Memory B cell (primary cell): ENCODE measurements at regions not wholly inside any gene's neighbourhood (a gene's known extent, or its start where the extent isn't known, plus 50 kb on each side); places are given as distances from the start of the nearest gene placed in this dataset.
"Not testable (repeated sequence)": the region's sequence is repeated elsewhere in the genome, so short reads cannot be mapped to it uniquely, and the experiment has no call there.

ENCODE experiments used
- ATAC-seq: fragments of 150-1000 bp; cut with Tn5 transposase; 2 replicates; pipeline ENCODE4 v1.10.0; 2021; ENCODE audit warnings: low read depth, mild to moderate bottlenecking, moderate library complexity
- DNase-seq, 2 donors: peaks; one replicate each; pipeline ENCODE4 v3.0.0; 2022; ENCODE audit warnings: low spot score in 2 of 2
- H3K27ac Mint-ChIP-seq: one replicate; pipeline ENCODE4 v1.8.0; 2022; ENCODE audit warnings: mild to moderate bottlenecking, moderate library complexity, mixed read lengths
- H3K27me3 Mint-ChIP-seq: one replicate; pipeline ENCODE4 v1.8.0; 2022; ENCODE audit warnings: mixed read lengths
- H3K36me3 Mint-ChIP-seq: one replicate; pipeline ENCODE4 v1.8.0; 2022; ENCODE audit warnings: mild to moderate bottlenecking, mixed read lengths
- H3K4me1 Mint-ChIP-seq: one replicate; pipeline ENCODE4 v1.8.0; 2022; ENCODE audit warnings: mixed read lengths
- H3K4me3 Mint-ChIP-seq: one replicate; pipeline ENCODE4 v1.8.0; 2022; ENCODE audit warnings: mild to moderate bottlenecking, moderate library complexity, mixed read lengths
- H3K9me3 Mint-ChIP-seq: one replicate; pipeline ENCODE4 v1.8.0; 2022; ENCODE audit warnings: mixed read lengths

DNA sequence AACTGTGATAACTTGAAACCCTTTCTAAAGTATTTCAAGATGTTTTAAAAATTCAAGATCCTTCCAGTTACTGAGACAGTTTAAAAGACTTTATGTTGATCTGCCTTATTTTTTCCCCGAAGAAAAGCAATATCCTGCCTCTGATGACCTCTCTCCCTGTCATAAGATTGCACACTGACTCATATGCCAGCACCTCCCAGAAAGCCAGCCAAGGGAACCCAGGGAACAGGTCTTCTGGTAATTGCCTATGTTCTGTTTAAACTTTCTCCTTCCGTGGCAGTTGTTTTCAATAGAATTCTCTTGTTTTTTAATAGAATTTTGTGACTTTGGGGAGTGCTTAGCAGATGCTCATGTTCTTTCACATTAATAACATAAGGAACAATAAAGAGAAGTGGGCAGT, 300.2 kb upstream of the PRKD1 start:
- Mint-ChIP-seq H3K36me3 (no peaks in the 10 kb centered on the region), H3K27me3 (peaks cover 2% of the 10 kb centered on the region), H3K4me1 (no peaks in the 10 kb centered on the region), H3K27ac (no peak overlapping the region), H3K9me3 (peaks cover 2% of the 10 kb centered on the region), H3K4me3 (no peak overlapping the region)
- no peak for ATAC-seq
- no peak for DNase-seq

DNA sequence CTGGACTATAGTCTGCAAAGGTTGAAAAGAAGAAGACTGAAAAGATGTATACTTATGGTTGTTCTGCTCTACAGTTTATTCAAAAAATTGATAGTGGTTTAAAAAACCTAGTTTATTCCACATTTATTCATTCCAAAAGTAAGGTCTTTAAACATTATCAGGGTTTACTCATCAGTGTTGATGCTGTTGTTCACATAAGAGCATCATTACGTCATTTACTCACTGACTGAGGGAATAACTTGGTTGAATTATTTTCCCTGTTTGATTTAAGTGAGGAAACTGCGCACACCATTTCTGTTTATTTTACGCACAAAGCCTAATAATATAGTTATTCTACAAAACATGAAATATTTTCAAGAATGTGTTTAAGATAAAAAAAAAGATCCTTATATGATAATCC, 303.1 kb upstream of the PRKD1 start:
- ATAC-seq (no peak), DNase-seq (no peak)
- Mint-ChIP-seq H3K4me1 (peaks cover 2% of the 10 kb centered on the region), H3K27ac (no peak overlapping the region), H3K4me3 (no peak overlapping the region), H3K9me3 (peaks cover 5% of the 10 kb centered on the region), H3K27me3 (peaks cover 2% of the 10 kb centered on the region), H3K36me3 (no peaks in the 10 kb centered on the region)

- DNase-seq (no peak), ATAC-seq (no peak)
- Mint-ChIP-seq H3K27me3 (peaks cover 2% of the 10 kb centered on the region), H3K36me3 (no peaks in the 10 kb centered on the region), H3K9me3 (peaks cover 8% of the 10 kb centered on the region), H3K4me1 (peaks cover 2% of the 10 kb centered on the region), H3K4me3 (no peak overlapping the region), H3K27ac (no peak overlapping the region)
Measured at GRCh38 chr14:30234966-30235365, 307.3 kb upstream of the PRKD1 start.

DNA sequence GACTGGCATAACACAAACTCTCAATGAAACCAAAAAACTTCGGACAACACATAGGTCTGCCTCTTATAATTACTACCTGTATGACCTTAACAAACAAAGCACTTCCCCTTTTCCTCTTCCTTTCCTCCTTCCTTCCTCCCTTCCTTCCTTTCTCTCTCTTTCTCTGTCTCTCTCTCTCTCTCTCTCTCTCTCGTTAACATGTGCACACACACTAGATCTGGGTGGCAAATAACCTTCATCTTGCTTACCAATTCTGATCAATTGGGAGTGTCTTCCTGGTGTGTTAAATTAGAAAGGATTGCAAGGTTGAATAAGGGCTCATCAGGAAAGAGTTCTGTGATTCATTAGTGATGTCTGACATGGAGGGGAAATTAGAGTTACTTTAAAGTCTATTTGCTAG, 307.8 kb upstream of the PRKD1 start:
- H3K27ac Mint-ChIP-seq = no peak overlapping the region
- no peaks in the 10 kb centered on the region for H3K36me3 Mint-ChIP-seq
- DNase-seq (no peak), ATAC-seq (no peak)
- peaks cover 8% of the 10 kb centered on the region for H3K9me3 Mint-ChIP-seq
- no peak overlapping the region for H3K4me3 Mint-ChIP-seq
- H3K4me1 Mint-ChIP-seq = peaks cover 2% of the 10 kb centered on the region
- peaks cover 2% of the 10 kb centered on the region for H3K27me3 Mint-ChIP-seq

GRCh38 chr14:30238936-30239335, 311.3 kb upstream of the PRKD1 start:
- DNase-seq = no peak
- peaks cover 2% of the 10 kb centered on the region for H3K4me1 Mint-ChIP-seq
- peaks cover 5% of the 10 kb centered on the region for H3K9me3 Mint-ChIP-seq
- no peaks in the 10 kb centered on the region for H3K27me3 Mint-ChIP-seq
- no peak for ATAC-seq
- H3K27ac Mint-ChIP-seq = no peak overlapping the region
- no peak overlapping the region for H3K4me3 Mint-ChIP-seq
- H3K36me3 Mint-ChIP-seq = no peaks in the 10 kb centered on the region

DNA sequence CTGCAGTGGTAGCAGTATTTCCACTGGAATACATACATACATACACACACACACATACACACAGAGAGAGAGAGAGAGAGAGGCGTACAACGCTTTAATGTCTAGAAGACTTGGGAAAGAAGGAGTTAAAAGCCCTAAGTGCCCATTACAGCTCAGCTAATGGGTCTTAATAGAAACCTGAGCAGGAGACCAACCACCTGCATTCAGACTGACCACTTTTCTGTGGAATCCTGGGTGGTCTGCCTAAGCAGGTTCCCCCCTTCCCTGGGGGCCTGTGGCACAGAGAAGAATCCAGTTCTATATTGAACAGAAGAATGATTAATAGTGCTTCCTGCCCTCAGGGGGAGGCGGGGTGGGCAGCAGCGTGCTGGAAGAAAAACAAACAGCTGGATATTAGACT, 312.4 kb upstream of the PRKD1 start:
- no peak for DNase-seq
- Mint-ChIP-seq H3K27me3 (no peaks in the 10 kb centered on the region), H3K9me3 (peaks cover 5% of the 10 kb centered on the region), H3K36me3 (no peaks in the 10 kb centered on the region), H3K4me1 (peaks cover 2% of the 10 kb centered on the region), H3K27ac (no peak overlapping the region), H3K4me3 (no peak overlapping the region)
- ATAC-seq = no peak

DNA sequence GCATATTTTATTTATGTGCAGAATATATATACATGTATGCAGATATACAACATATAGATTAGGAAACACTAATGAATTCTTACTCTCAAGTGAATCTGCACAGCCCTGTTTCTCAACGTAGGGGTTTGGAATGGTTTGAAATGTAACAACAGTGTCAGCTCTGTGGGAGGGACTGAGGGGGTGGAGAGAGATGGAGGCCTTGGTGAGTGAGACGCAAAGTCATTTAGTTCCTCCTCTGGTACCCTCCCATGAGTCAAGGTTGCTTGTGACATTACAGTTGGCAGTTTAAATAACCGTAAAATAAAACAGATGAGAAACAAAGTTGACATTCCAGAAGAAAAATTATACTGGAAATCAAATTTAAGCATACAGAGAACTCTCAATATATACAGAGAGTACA, 313.0 kb upstream of the PRKD1 start:
- Mint-ChIP-seq H3K9me3 (peaks cover 3% of the 10 kb centered on the region), H3K27me3 (no peaks in the 10 kb centered on the region), H3K27ac (no peak overlapping the region), H3K4me1 (no peaks in the 10 kb centered on the region), H3K4me3 (no peak overlapping the region), H3K36me3 (no peaks in the 10 kb centered on the region)
- DNase-seq (no peak), ATAC-seq (no peak)

DNA sequence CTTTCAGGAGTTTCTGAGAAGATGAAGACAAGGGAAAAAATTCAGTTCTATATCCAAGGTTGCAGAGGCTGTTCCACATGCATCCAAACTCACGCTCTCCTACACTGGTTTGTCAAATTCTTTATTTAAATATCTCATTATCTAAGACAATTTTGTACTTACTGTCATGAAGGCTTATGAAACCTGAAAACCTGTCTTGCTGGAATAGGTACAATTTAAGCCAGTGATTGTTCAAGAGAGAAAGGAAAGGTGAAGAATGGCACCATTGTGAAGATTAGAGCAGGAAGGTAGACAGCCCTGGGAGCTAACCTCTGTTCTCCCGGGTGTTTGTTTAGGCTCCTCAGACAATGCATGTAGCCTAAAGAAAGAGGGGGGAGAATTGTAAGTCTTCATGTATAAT, 315.1 kb upstream of the PRKD1 start:
- Mint-ChIP-seq H3K4me1 (no peaks in the 10 kb centered on the region), H3K27me3 (no peaks in the 10 kb centered on the region), H3K9me3 (peaks cover 3% of the 10 kb centered on the region), H3K27ac (no peak overlapping the region), H3K36me3 (no peaks in the 10 kb centered on the region), H3K4me3 (no peak overlapping the region)
- DNase-seq (no peak), ATAC-seq (no peak)

DNA sequence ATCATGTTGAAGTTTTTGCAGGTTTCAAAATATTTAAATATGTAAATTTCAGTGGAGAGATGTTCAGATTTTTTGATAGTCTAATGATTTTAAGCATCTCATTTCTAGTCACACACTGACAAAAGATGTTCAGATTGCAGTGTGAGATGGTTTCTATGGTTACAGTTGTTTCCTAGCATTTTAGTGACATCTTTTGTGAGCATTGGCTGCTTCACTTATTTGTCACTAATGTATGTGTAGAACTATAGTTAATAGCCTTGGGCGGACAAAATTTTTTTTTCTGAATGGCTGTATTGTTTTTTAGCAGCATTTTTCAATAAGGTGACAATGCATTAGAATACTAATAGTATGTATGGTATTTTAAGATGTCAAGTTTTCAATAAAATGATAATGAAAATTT, 315.6 kb upstream of the PRKD1 start:
- DNase-seq (no peak), ATAC-seq (no peak)
- H3K36me3 Mint-ChIP-seq = no peaks in the 10 kb centered on the region
- no peaks in the 10 kb centered on the region for H3K4me1 Mint-ChIP-seq
- no peak overlapping the region for H3K4me3 Mint-ChIP-seq
- H3K27ac Mint-ChIP-seq = no peak overlapping the region
- H3K9me3 Mint-ChIP-seq = peaks cover 3% of the 10 kb centered on the region
- no peaks in the 10 kb centered on the region for H3K27me3 Mint-ChIP-seq

DNA sequence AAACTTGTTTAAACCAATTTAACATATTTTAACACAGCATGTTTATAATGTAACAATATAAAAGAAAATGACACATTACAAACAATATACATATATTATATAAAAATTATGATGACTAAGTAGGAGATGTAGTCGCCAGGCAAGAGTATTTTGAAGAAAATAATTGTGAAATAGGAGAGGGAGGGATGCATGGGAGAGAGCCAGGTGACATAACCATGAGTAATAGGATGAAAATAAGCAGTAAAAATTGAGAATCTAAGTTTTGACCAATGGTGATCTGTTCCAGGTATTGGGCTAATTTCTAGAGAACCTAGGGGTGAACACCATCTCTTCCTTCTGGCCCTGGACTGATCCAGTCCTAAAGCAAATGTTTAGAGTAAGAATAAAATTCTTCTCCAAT, 315.2 kb upstream of the G2E3 start:
- Mint-ChIP-seq H3K27me3 (no peaks in the 10 kb centered on the region), H3K27ac (no peak overlapping the region), H3K9me3 (peaks cover 3% of the 10 kb centered on the region), H3K36me3 (no peaks in the 10 kb centered on the region), H3K4me3 (no peak overlapping the region), H3K4me1 (no peaks in the 10 kb centered on the region)
- ATAC-seq (no peak), DNase-seq (no peak)

- H3K9me3 Mint-ChIP-seq, DNase-seq, ATAC-seq, H3K36me3 Mint-ChIP-seq, H3K4me3 Mint-ChIP-seq, H3K27ac Mint-ChIP-seq, H3K4me1 Mint-ChIP-seq, H3K27me3 Mint-ChIP-seq: not testable (repeated sequence)
Measured at GRCh38 chr14:30244348-30244747, 314.6 kb upstream of the G2E3 start.

GRCh38 chr14:30251017-30251416, 307.9 kb upstream of the G2E3 start:
- ATAC-seq (no peak), DNase-seq (no peak)
- H3K9me3 Mint-ChIP-seq = peaks cover 3% of the 10 kb centered on the region
- no peak overlapping the region for H3K4me3 Mint-ChIP-seq
- H3K27me3 Mint-ChIP-seq = peaks cover under 1% of the 10 kb centered on the region
- H3K27ac Mint-ChIP-seq = no peak overlapping the region
- no peaks in the 10 kb centered on the region for H3K36me3 Mint-ChIP-seq
- no peaks in the 10 kb centered on the region for H3K4me1 Mint-ChIP-seq

DNA sequence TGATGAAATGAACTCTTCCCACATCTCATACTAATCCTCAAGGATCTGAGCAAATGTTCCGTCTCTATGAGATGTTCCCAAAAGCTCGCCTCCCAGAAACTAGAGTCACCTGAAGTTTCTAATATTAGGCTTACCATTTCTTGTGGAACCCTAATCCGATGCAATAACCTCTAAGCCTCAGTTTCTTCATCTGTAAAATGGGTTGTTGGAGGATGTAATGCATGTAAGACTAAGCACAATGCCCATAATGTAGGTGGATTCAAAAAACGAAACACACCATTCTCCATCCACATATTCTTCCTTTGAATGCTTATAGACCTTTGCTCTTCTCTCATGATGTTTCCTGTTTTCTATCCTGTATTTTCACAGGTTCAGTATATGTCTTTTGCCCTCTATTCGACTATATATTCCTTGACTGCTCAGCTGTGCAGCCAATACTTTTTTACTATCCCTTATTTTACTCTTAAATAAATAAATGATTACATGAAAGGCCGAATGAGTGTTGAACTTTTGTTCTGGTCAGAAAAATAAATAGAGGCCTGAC, 307.3 kb upstream of the G2E3 start:
- Mint-ChIP-seq H3K27ac (no peak overlapping the region), H3K4me3 (no peak overlapping the region), H3K9me3 (peaks cover 8% of the 10 kb centered on the region), H3K27me3 (peaks cover 2% of the 10 kb centered on the region), H3K36me3 (no peaks in the 10 kb centered on the region), H3K4me1 (no peaks in the 10 kb centered on the region)
- DNase-seq (no peak), ATAC-seq (no peak)

- H3K27me3 Mint-ChIP-seq = peaks cover 2% of the 10 kb centered on the region
- no peaks in the 10 kb centered on the region for H3K36me3 Mint-ChIP-seq
- H3K4me1 Mint-ChIP-seq = no peaks in the 10 kb centered on the region
- H3K27ac Mint-ChIP-seq = no peak overlapping the region
- H3K4me3 Mint-ChIP-seq = no peak overlapping the region
- H3K9me3 Mint-ChIP-seq = peaks cover 11% of the 10 kb centered on the region
- ATAC-seq (no peak), DNase-seq (no peak)
Measured at GRCh38 chr14:30252151-30252550, 306.8 kb upstream of the G2E3 start.

- Mint-ChIP-seq H3K27ac (no peak overlapping the region), H3K4me1 (no peaks in the 10 kb centered on the region), H3K36me3 (no peaks in the 10 kb centered on the region), H3K9me3 (peaks cover 11% of the 10 kb centered on the region), H3K4me3 (no peak overlapping the region), H3K27me3 (peaks cover 2% of the 10 kb centered on the region)
- no peak for ATAC-seq
- no peak for DNase-seq
Measured at GRCh38 chr14:30252783-30253674, 305.9 kb upstream of the G2E3 start.
